ENCODE measurements at regions not wholly inside any gene's neighbourhood (a gene's known extent, or its start where the extent isn't known, plus 50 kb on each side); places are given as distances from the start of the nearest gene placed in this dataset.

DNA sequence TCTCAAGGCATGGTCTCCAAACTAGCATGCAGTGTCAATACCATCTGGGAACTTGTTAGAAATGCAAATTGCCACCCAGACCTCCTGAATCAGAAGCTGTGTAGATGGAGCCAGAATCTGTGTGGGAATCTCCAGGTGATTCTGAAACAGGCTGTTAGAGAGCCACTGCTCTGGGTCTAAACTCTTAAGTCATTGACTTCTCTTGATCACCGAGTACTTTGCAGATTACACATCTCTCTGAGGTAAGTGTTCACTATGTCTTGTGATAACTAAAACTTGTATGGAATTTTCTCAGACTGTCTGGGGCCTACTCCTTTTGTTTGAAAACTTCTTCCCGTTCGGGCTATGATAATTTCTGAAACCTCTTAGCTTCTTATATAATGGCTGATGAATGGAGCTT, 315.6 kb downstream of the EDEM1 start:
- TF ChIP-seq CTCF (IDR thresholded peaks at IDR 0.05; ENCODE audit: extremely low read depth in 1 of 2, insufficient read depth in 1 of 2, low read depth in 1 of 2, low read length in 2 of 2) (no peak), POLR2AphosphoS5 (IDR thresholded peaks at IDR 0.05; ENCODE audit: insufficient read depth, low read depth, low read length) (no peak), POLR2A (IDR thresholded peaks at IDR 0.05; ENCODE audit: low read depth, low read length) (no peak), EZH2 (IDR thresholded peaks at IDR 0.05; ENCODE audit: borderline replicate concordance, low read depth, low read length, severe bottlenecking) (no peak), JUN (IDR thresholded peaks at IDR 0.05; ENCODE audit: borderline replicate concordance, insufficient read depth, insufficient read length, low read depth) (no peak), MAX (IDR thresholded peaks at IDR 0.05; ENCODE audit: insufficient read depth, insufficient read length) (no peak), MYC (IDR thresholded peaks at IDR 0.05; ENCODE audit: low read depth, low read length) (no peak), GATA2 (IDR thresholded peaks at IDR 0.05; ENCODE audit: insufficient read depth, insufficient read length, low read depth, low read length) (no peak)

Data from endothelial cell of umbilical vein (primary cell).